Forelimb muscle (tissue), 1 donor: ENCODE measurements at regions not wholly inside any gene's neighbourhood (a gene's known extent, or its start where the extent isn't known, plus 50 kb on each side); places are given as distances from the start of the nearest gene placed in this dataset.

Experiments used
- DNase-seq: peaks from one replicate; pipeline ENCODE4 v3.0.0-alpha.2; 2013; ENCODE audit warnings: low read depth

GRCh38 chr3:148221303-148221702 is 476.4 kb upstream of the AGTR1 start:
- no peak for DNase-seq

- DNase-seq = no peak
Observed at GRCh38 chr3:148223266-148223665, 474.4 kb upstream of the AGTR1 start.

- no peak for DNase-seq
Observed at GRCh38 chr3:148226246-148226645, 471.5 kb upstream of the AGTR1 start.

GRCh38 chr3:148227534-148227933 is 470.2 kb upstream of the AGTR1 start:
- DNase-seq = no peak

GRCh38 chr3:148229107-148229506 is 468.6 kb upstream of the AGTR1 start:
- no peak for DNase-seq

GRCh38 chr3:148230473-148230872 is 467.2 kb upstream of the AGTR1 start:
- no peak for DNase-seq

- DNase-seq = no peak
Observed at GRCh38 chr3:148232389-148232788, 465.3 kb upstream of the AGTR1 start.

- DNase-seq = no peak
Observed at GRCh38 chr3:148233403-148233802, 464.3 kb upstream of the AGTR1 start.

GRCh38 chr3:148234536-148234935 is 463.2 kb upstream of the AGTR1 start:
- DNase-seq = no peak

GRCh38 chr3:148235566-148235965 is 462.1 kb upstream of the AGTR1 start:
- DNase-seq = no peak

- no peak for DNase-seq
Observed at GRCh38 chr3:148238421-148238821, 459.3 kb upstream of the AGTR1 start.

GRCh38 chr3:148240351-148240750 is 457.4 kb upstream of the AGTR1 start:
- DNase-seq = no peak

GRCh38 chr3:148243609-148244008 is 454.1 kb upstream of the AGTR1 start:
- no peak for DNase-seq

GRCh38 chr3:148246291-148246923 is 451.3 kb upstream of the AGTR1 start:
- no peak for DNase-seq

GRCh38 chr3:148253713-148254112 is 444.0 kb upstream of the AGTR1 start:
- no peak for DNase-seq

GRCh38 chr3:148254402-148254801 is 443.3 kb upstream of the AGTR1 start:
- DNase-seq = no peak

GRCh38 chr3:148255981-148256969 is 441.4 kb upstream of the AGTR1 start:
- DNase-seq = no peak

- DNase-seq = no peak
Observed at GRCh38 chr3:148262980-148263379, 434.7 kb upstream of the AGTR1 start.

- no peak for DNase-seq
Observed at GRCh38 chr3:148265841-148266240, 431.9 kb upstream of the AGTR1 start.

- DNase-seq = no peak
Observed at GRCh38 chr3:148266341-148266740, 431.4 kb upstream of the AGTR1 start.

GRCh38 chr3:148269816-148270215 is 427.9 kb upstream of the AGTR1 start:
- DNase-seq = no peak

GRCh38 chr3:148280623-148281242 is 417.0 kb upstream of the AGTR1 start:
- no peak for DNase-seq

GRCh38 chr3:148289159-148289558 is 408.5 kb upstream of the AGTR1 start:
- no peak for DNase-seq
